OCI-LY3 (cell line): ENCODE measurements at regions not wholly inside any gene's neighbourhood (a gene's known extent, or its start where the extent isn't known, plus 50 kb on each side); places are given as distances from the start of the nearest gene placed in this dataset.

Experiments
- H2AFZ ChIP-seq: fragments of 200-600, 300-600 bp; shearing (Covaris generic); 2 replicates; pipeline ENCODE4 v1.6.0; 2014; ENCODE audit warnings: antibody characterized with exemption, low read depth, low read length
- H3K27ac ChIP-seq: fragments of 200-600, 300-600 bp; sonication (generic); 2 replicates; pipeline ENCODE4 v1.5.1; 2014; ENCODE audit warnings: mild to moderate bottlenecking, low read length, moderate library complexity, mixed read lengths
- H3K27me3 ChIP-seq: fragments of 200-600, 300-600 bp; sonication (generic); 2 replicates; pipeline ENCODE4 v1.6.1; 2014; ENCODE audit warnings: low read depth, low read length, mixed read lengths
- H3K36me3 ChIP-seq: fragments of 200-600, 300-600 bp; sonication (generic); replicated peaks from 2 replicates; pipeline ENCODE3; 2014; ENCODE audit warnings: low read depth, low read length, mixed read lengths
- H3K4me1 ChIP-seq: fragments of 300-600, 200-600 bp; sonication (generic); 2 replicates; pipeline ENCODE4 v1.6.1; 2014; ENCODE audit warnings: low read length, mixed read lengths
- H3K4me2 ChIP-seq: fragments of 200-600, 300-600 bp; sonication (generic); 2 replicates; pipeline ENCODE4 v1.6.1; 2014; ENCODE audit warnings: low read length, mixed read lengths
- H3K4me3 ChIP-seq: fragments of 300-600, 200-600 bp; sonication (generic); 2 replicates; pipeline ENCODE4 v1.5.1; 2014; ENCODE audit warnings: antibody characterized with exemption, mild to moderate bottlenecking, low read length, moderate library complexity
- H3K79me2 ChIP-seq: fragments of 300-600, 200-600 bp; shearing (Covaris generic); 2 replicates; pipeline ENCODE4 v1.6.1; 2014; ENCODE audit warnings: mild to moderate bottlenecking, low read length, mixed read lengths
- H3K9ac ChIP-seq: fragments of 300-600, 200-600 bp; shearing (Covaris generic); 2 replicates; pipeline ENCODE4 v1.6.0; 2014; ENCODE audit warnings: mild to moderate bottlenecking, low read length, moderate library complexity
- H3K9me3 ChIP-seq: fragments of 200-600, 300-600 bp; shearing (Covaris generic); 2 replicates; pipeline ENCODE4 v1.6.1; 2014; ENCODE audit warnings: low read length, mixed read lengths; ENCODE audit not compliant: insufficient read depth
- H4K20me1 ChIP-seq: fragments of 200-600, 300-600 bp; sonication (generic); 2 replicates; pipeline ENCODE4 v1.6.1; 2016; ENCODE audit warnings: low read length, mixed read lengths; ENCODE audit not compliant: insufficient read depth
- EZH2phosphoT487 ChIP-seq: fragments of 200-600 bp; shearing (Covaris generic); IDR thresholded peaks from 2 replicates; pipeline ENCODE4 v1.6.1; 2018; ENCODE audit warnings: antibody characterized with exemption, mixed run types, low read depth
- TF ChIP-seq, protein P1 (sequence below): fragments of 200-600, 300-600 bp; sonication (generic); IDR thresholded peaks from 2 replicates; pipeline ENCODE4 v1.5.1; 2014; ENCODE audit warnings: antibody characterized with exemption, low read length, low read depth

GRCh38 chr7:81467964-81468363 lies 301.9 kb downstream of the HGF start:
- Histone ChIP-seq H3K79me2 (no peaks in the 10 kb centered on the region), H3K36me3 (no peaks in the 10 kb centered on the region), H4K20me1 (no peaks in the 10 kb centered on the region), H3K4me1 (peaks cover 10% of the 10 kb centered on the region), H3K4me3 (no peak overlapping the region), H3K9me3 (no peaks in the 10 kb centered on the region), H2AFZ (no peak overlapping the region), H3K9ac (no peak overlapping the region), H3K4me2 (no peak overlapping the region), H3K27me3 (0 out of 2 replicates have a peak, but pooled peaks cover 5% of the 10 kb centered on the region), H3K27ac (no peak overlapping the region)
- TF ChIP-seq, protein P1, sequence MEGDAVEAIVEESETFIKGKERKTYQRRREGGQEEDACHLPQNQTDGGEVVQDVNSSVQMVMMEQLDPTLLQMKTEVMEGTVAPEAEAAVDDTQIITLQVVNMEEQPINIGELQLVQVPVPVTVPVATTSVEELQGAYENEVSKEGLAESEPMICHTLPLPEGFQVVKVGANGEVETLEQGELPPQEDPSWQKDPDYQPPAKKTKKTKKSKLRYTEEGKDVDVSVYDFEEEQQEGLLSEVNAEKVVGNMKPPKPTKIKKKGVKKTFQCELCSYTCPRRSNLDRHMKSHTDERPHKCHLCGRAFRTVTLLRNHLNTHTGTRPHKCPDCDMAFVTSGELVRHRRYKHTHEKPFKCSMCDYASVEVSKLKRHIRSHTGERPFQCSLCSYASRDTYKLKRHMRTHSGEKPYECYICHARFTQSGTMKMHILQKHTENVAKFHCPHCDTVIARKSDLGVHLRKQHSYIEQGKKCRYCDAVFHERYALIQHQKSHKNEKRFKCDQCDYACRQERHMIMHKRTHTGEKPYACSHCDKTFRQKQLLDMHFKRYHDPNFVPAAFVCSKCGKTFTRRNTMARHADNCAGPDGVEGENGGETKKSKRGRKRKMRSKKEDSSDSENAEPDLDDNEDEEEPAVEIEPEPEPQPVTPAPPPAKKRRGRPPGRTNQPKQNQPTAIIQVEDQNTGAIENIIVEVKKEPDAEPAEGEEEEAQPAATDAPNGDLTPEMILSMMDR, result no peak
- TF ChIP-seq EZH2phosphoT487, result no peak

DNA sequence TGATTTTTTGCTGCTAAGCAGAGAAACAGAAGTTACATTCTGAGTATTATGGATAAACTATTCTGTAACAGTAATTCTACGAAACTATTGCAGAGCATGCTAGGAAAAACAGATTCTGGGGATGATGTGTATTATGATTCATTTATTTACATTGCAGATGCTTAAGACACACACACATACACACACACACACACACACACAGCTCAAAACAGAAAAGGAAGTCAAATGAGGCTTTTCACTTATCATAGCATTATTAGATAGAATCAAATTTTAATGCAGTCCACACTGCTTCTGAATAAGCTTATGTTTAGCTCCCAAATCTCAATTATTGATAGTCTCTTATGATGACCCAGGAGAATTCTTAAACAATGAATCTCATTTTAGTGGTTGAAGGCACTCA lies 307.2 kb downstream of the HGF start:
- Histone ChIP-seq H2AFZ (no peak overlapping the region), H3K4me3 (no peak overlapping the region), H4K20me1 (no peaks in the 10 kb centered on the region), H3K9ac (no peak overlapping the region), H3K9me3 (no peaks in the 10 kb centered on the region), H3K4me1 (peaks cover 29% of the 10 kb centered on the region), H3K79me2 (no peaks in the 10 kb centered on the region), H3K4me2 (peak overlapping the region; percentile 16; the same call in 1 of the 2 replicates), H3K36me3 (no peaks in the 10 kb centered on the region), H3K27ac (no peak overlapping the region), H3K27me3 (no peaks in the 10 kb centered on the region)
- TF ChIP-seq, protein P1, result no peak
- no peak for TF ChIP-seq EZH2phosphoT487

DNA sequence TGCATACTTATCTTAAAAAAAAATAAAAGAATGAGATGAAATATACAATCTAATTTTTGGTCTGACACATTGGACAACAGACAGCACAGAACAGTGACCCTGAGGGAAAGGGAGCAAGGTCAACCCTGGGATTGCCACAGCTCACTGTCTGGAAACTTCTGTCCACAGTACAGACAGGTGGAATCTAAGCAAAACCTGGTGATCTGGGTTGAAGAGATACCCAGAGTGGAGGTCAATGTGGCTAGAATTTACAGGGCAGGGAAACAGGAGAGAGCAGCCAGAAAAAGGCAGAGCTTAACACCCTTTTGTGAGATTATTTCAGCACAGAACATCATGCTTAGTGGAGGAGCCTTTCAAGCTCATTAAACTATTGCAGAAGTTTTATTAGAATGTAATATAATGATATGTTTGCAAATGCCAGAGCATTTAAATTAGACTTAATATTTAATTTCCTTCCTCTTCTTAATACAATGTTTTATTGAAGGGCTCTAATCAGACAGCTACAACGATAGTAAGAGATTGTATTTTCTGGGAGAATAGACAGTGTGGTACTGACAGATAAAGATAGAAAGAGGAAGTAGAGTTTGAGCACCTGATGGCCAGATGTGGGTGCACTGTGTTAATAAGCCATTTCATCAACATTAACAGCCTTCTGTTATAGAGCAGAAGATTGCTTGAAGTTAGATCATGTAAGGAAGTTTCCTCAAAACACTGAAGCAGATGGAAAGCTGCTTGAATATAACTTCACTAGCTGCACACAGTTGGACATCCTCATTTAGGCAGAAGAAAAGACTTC lies 309.4 kb downstream of the HGF start:
- Histone ChIP-seq H3K27ac (no peak overlapping the region; the same call in 1 of the 2 replicates), H3K9me3 (no peaks in the 10 kb centered on the region), H2AFZ (no peak overlapping the region), H3K4me2 (peak overlapping the region; percentile 34), H3K4me3 (no peak overlapping the region), H3K36me3 (no peaks in the 10 kb centered on the region), H3K27me3 (no peaks in the 10 kb centered on the region), H3K79me2 (no peaks in the 10 kb centered on the region), H3K9ac (no peak overlapping the region), H4K20me1 (no peaks in the 10 kb centered on the region), H3K4me1 (peaks cover 29% of the 10 kb centered on the region)
- TF ChIP-seq, protein P1, result no peak
- TF ChIP-seq EZH2phosphoT487, result no peak

DNA sequence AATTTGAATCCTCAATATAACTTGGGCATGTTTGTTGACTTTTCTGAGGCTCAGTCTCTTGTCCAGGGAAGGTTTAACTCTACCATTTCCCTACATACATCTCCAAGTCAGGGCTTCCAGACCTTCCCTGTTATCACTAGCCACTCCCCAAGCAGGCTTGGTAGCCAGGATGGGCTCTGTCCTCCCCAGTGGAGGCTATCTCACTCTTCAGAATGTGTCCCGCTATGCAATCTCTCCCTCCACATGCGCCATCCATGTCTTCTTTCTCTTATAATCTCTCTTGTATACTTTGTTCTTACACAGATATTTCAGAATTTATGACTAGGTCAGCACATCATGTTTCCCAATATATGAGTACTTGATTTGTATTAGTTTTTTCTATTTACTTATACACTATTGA lies 310.4 kb downstream of the HGF start:
- H3K4me3 ChIP-seq, result no peak overlapping the region
- H3K36me3 ChIP-seq, result no peaks in the 10 kb centered on the region
- H2AFZ ChIP-seq, result no peak overlapping the region
- H3K9ac ChIP-seq, result no peak overlapping the region
- H3K79me2 ChIP-seq, result no peaks in the 10 kb centered on the region
- H3K4me2 ChIP-seq, result no peak overlapping the region
- H3K4me1 ChIP-seq, result peaks cover 29% of the 10 kb centered on the region
- no peaks in the 10 kb centered on the region for H3K27me3 ChIP-seq
- no peak for TF ChIP-seq EZH2phosphoT487
- TF ChIP-seq, protein P1, result no peak
- no peak overlapping the region for H3K27ac ChIP-seq
- H3K9me3 ChIP-seq, result no peaks in the 10 kb centered on the region
- no peaks in the 10 kb centered on the region for H4K20me1 ChIP-seq
